Keratinocyte (primary cell): ENCODE measurements at regions not wholly inside any gene's neighbourhood (a gene's known extent, or its start where the extent isn't known, plus 50 kb on each side); places are given as distances from the start of the nearest gene placed in this dataset.

Experiments
- DNase-seq: peaks from one replicate; pipeline ENCODE4 v3.0.0-alpha.2; 2011; ENCODE audit warnings: low read depth, missing footprints, low spot score
- FAIRE-seq: peaks from 2 replicates; lab custom pipeline; 2011; peaks lifted over from hg19 to GRCh38; lab: Jason Lieb, UNC
- H2AFZ ChIP-seq: 2 replicates; pipeline ENCODE4 v1.6.0; 2012; ENCODE audit warnings: low read length, control low read depth, inconsistent platforms; ENCODE audit not compliant: control insufficient read depth
- H3K27ac ChIP-seq: 2 replicates; pipeline ENCODE4 v1.5.1; 2011; ENCODE audit warnings: low read length; ENCODE audit not compliant: control insufficient read depth, insufficient read depth
- H3K27me3 ChIP-seq: 3 replicates; pipeline ENCODE4 v1.6.0; 2011; ENCODE audit warnings: low read length; ENCODE audit not compliant: control insufficient read depth, insufficient read depth; ENCODE audit errors: extremely low read depth
- H3K36me3 ChIP-seq, 2 experiments: 2 replicates in 1 of 2; 3 replicates in 1 of 2; pipeline ENCODE4 v1.5.1; 2011; ENCODE audit warnings: low read length in 2 of 2, mild to moderate bottlenecking in 1 of 2; ENCODE audit not compliant: control insufficient read depth in 2 of 2, insufficient read depth in 2 of 2; ENCODE audit errors: extremely low read depth in 1 of 2
- H3K4me1 ChIP-seq: 3 replicates; pipeline ENCODE4 v1.5.1; 2011; ENCODE audit warnings: low read length; ENCODE audit not compliant: control insufficient read depth, insufficient read depth; ENCODE audit errors: extremely low read depth
- H3K4me2 ChIP-seq: 3 replicates; pipeline ENCODE4 v1.6.0; 2011; ENCODE audit warnings: low read depth, low read length; ENCODE audit not compliant: control insufficient read depth, insufficient read depth; ENCODE audit errors: extremely low read depth
- H3K4me3 ChIP-seq, 3 experiments: fragments of 200-600 bp in 1 of 3; sonication (generic) in 1 of 3; 2 replicates in 2 of 3; 3 replicates in 1 of 3; pipeline ENCODE4 v1.5.1; 2011 to 2016; ENCODE audit warnings: low read length in 3 of 3, mild to moderate bottlenecking in 3 of 3, control low read depth in 2 of 3, inconsistent platforms in 1 of 3, low read depth in 1 of 3, mixed read lengths in 1 of 3, mixed run types in 1 of 3, moderate library complexity in 1 of 3; ENCODE audit not compliant: control insufficient read depth in 2 of 3, insufficient read depth in 2 of 3; ENCODE audit errors: extremely low read depth in 1 of 3
- H3K79me2 ChIP-seq: 2 replicates; pipeline ENCODE4 v1.6.0; 2012; ENCODE audit warnings: low read length; ENCODE audit not compliant: control insufficient read depth, insufficient read depth
- H3K9ac ChIP-seq: 3 replicates; pipeline ENCODE4 v1.6.0; 2011; ENCODE audit warnings: low read length; ENCODE audit not compliant: control insufficient read depth, insufficient read depth; ENCODE audit errors: extremely low read depth
- H3K9me1 ChIP-seq: 3 replicates; pipeline ENCODE4 v1.6.0; 2011; ENCODE audit warnings: low read length; ENCODE audit not compliant: control insufficient read depth, insufficient read depth; ENCODE audit errors: extremely low read depth
- H3K9me3 ChIP-seq: 2 replicates; pipeline ENCODE4 v1.5.1; 2012; ENCODE audit warnings: low read depth, low read length; ENCODE audit not compliant: control insufficient read depth
- H4K20me1 ChIP-seq: 3 replicates; pipeline ENCODE4 v1.6.0; 2011; ENCODE audit warnings: low read length; ENCODE audit not compliant: control insufficient read depth, insufficient read depth; ENCODE audit errors: extremely low read depth
- EZH2 ChIP-seq: IDR thresholded peaks from one replicate; pipeline ENCODE4 v1.6.1; 2012; ENCODE audit warnings: inconsistent platforms, mild to moderate bottlenecking, low read length, moderate library complexity
- dilution Hi-C: fragments of 300-500 bp; cut with MboI; formaldehyde crosslinking; loops from one replicate; pipeline ENCODE4 v1.7.0; 2020; ENCODE audit warnings: low sequenced_read_pairs; ENCODE audit not compliant: extremely low pct_ligation_motif_present
- TF ChIP-seq, protein P1 (sequence below), 3 experiments: IDR thresholded peaks in 1 of 3; conservative IDR thresholded peaks in 1 of 3; optimal IDR thresholded peaks in 1 of 3; 2 replicates in 2 of 3; 3 replicates in 1 of 3; pipeline versions ENCODE3 to v1.5.1; 2011; ENCODE audit warnings: low read length in 3 of 3, mild to moderate bottlenecking in 3 of 3, moderate library complexity in 2 of 3, control low read depth in 1 of 3, inconsistent platforms in 1 of 3; ENCODE audit not compliant: insufficient read depth in 2 of 3; ENCODE audit errors: extremely low read depth in 1 of 3

DNA sequence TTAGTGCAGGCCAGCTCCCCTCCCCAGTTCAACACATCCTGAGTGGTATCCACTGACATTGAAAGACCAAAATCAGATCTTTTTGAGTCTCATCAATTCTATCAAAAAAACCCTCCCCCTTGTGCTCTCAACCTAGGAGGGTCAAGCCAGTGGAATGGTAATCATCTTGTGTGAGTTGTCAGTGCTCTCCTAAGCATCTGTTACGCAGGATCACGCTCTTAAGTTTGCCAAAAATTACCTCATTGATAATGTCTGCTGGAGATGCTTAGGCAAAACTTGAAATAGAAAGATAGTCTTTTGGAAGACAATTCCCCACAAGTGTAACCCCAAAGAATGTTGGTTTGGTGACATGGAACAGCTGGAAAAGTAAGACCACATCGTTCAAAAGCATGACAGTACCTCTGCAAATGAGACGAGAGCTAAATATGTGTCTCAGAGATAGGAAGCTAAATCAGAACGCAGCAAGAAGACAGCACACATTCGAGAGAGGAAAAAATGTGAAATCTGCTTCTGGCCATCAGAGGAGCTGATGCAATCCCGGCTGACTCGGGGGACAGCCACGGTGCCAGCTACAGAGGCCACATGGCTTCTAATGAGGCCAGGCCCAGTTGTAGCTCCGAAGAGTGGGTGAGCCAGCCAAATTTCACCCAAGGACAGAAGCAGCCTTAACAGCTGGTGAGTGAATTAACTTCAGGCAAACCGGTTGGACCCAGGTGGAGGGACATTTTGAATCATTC, 753.9 kb downstream of the RNF144A start:
- no peak overlapping the region for H3K4me3 ChIP-seq
- no peak overlapping the region for H2AFZ ChIP-seq
- H3K79me2 ChIP-seq = no peaks in the 10 kb centered on the region
- no peaks in the 10 kb centered on the region for H3K9me3 ChIP-seq
- H4K20me1 ChIP-seq = no peaks in the 10 kb centered on the region
- H3K9ac ChIP-seq = no peak overlapping the region
- H3K4me2 ChIP-seq = no peak overlapping the region
- DNase-seq (no peak), FAIRE-seq (no peak)
- no peaks in the 10 kb centered on the region for H3K27me3 ChIP-seq
- no peaks in the 10 kb centered on the region for H3K9me1 ChIP-seq
- dilution Hi-C loops = no loop called here
- no peak overlapping the region for H3K27ac ChIP-seq
- no peaks in the 10 kb centered on the region for H3K4me1 ChIP-seq
- TF ChIP-seq, protein P1, sequence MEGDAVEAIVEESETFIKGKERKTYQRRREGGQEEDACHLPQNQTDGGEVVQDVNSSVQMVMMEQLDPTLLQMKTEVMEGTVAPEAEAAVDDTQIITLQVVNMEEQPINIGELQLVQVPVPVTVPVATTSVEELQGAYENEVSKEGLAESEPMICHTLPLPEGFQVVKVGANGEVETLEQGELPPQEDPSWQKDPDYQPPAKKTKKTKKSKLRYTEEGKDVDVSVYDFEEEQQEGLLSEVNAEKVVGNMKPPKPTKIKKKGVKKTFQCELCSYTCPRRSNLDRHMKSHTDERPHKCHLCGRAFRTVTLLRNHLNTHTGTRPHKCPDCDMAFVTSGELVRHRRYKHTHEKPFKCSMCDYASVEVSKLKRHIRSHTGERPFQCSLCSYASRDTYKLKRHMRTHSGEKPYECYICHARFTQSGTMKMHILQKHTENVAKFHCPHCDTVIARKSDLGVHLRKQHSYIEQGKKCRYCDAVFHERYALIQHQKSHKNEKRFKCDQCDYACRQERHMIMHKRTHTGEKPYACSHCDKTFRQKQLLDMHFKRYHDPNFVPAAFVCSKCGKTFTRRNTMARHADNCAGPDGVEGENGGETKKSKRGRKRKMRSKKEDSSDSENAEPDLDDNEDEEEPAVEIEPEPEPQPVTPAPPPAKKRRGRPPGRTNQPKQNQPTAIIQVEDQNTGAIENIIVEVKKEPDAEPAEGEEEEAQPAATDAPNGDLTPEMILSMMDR (optimal IDR thresholded peaks at IDR 0.05 in 1 of 3, IDR thresholded peaks at IDR 0.05 in 1 of 3, conservative IDR thresholded peaks at IDR 0.05 in 1 of 3; ENCODE audit: extremely low read depth in 1 of 3, insufficient read depth in 2 of 3, low read length in 3 of 3) = no peak
- TF ChIP-seq EZH2 = no peak
- no peaks in the 10 kb centered on the region for H3K36me3 ChIP-seq

DNA sequence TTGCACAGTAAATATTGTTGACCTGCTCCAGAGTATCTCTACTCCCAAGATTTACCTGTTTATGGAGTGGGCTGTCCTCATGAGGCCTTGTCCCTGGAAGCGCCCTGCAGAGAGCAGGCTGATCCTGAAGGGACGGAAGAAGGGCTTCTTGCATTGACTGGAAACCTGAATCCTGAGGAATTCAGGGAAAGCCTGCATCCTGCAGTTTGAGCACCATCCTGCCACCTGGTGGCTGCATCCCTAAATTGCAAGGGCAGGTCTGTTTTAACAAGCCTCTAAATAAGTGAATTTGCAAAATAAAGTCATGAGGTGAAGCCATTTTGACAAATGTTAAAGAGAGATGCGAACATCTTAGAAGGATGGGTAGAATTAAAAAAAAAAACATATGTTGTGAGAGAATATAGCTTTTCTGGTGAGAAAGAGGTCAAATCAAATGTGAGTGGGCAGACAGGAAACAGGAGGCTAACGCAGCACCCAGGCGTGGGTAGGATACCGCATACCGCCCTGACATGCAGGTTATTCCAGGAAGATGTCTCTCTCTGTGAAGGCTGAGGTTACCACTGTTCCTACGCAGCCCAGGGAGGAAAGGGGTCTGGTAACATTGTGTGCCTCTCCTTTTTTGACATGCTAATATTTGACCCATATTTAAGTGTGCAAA, 754.9 kb downstream of the RNF144A start:
- DNase-seq (peak; percentile 23), FAIRE-seq (peak; percentile 59)
- Histone ChIP-seq H3K9me1 (no peaks in the 10 kb centered on the region), H3K27me3 (no peaks in the 10 kb centered on the region), H3K27ac (no peak overlapping the region), H3K9me3 (no peaks in the 10 kb centered on the region), H3K36me3 (no peaks in the 10 kb centered on the region), H4K20me1 (no peaks in the 10 kb centered on the region), H3K79me2 (no peaks in the 10 kb centered on the region), H3K9ac (no peak overlapping the region), H3K4me1 (no peaks in the 10 kb centered on the region), H3K4me2 (no peak overlapping the region), H3K4me3 (no peak overlapping the region), H2AFZ (no peak overlapping the region)
- dilution Hi-C loops = no loop called here
- TF ChIP-seq, protein P1 (optimal IDR thresholded peaks at IDR 0.05 in 1 of 3, IDR thresholded peaks at IDR 0.05 in 1 of 3, conservative IDR thresholded peaks at IDR 0.05 in 1 of 3; ENCODE audit: extremely low read depth in 1 of 3, insufficient read depth in 2 of 3, low read length in 3 of 3) = peak; percentile 78 to 92 (median 79)
- no peak for TF ChIP-seq EZH2
